ENCODE measurements at regions not wholly inside any gene's neighbourhood (a gene's known extent, or its start where the extent isn't known, plus 50 kb on each side); places are given as distances from the start of the nearest gene placed in this dataset.

- TF ChIP-seq CTCF (IDR thresholded peaks at IDR 0.05) (no peak), CBX2 (IDR thresholded peaks at IDR 0.05; ENCODE audit: borderline replicate concordance, low read depth) (no peak), RARB (CRISPR knock-in tag; IDR thresholded peaks at IDR 0.05) (no peak), EP300 (IDR thresholded peaks at IDR 0.05) (peak; percentile 55 to 79; a peak in 3 of 5 replicates), POLR2A (IDR thresholded peaks at IDR 0.05; ENCODE audit: low read length) (no peak), HDAC2 (IDR thresholded peaks at IDR 0.05) (no peak), CEBPB (IDR thresholded peaks at IDR 0.05) (peak in 1 of 2 experiments; percentile 53; a peak in 1 of 4 replicates), RNF2 (IDR thresholded peaks at IDR 0.05; ENCODE audit: borderline replicate concordance, low read depth) (no peak), NR3C1 (IDR thresholded peaks at IDR 0.05) (no peak), MAX (IDR thresholded peaks at IDR 0.05) (peak; percentile 73), CHD4 (IDR thresholded peaks at IDR 0.05; ENCODE audit: borderline replicate concordance) (no peak), GATA3 (IDR thresholded peaks at IDR 0.05; ENCODE audit: borderline replicate concordance) (peak; percentile 87; the same call in 1 of the 2 replicates), ESRRA (IDR thresholded peaks at IDR 0.05; ENCODE audit: borderline replicate concordance, low read length) (no peak), POLR2AphosphoS2 (conservative IDR thresholded peaks at IDR 0.05; ENCODE audit: low read length) (no peak)
Observed at GRCh38 chrX:11953615-11954014, 184.7 kb upstream of the FRMPD4 start.

Measured in A549 (cell line).